Prostate gland (tissue), 2 donors: ENCODE measurements at regions not wholly inside any gene's neighbourhood (a gene's known extent, or its start where the extent isn't known, plus 50 kb on each side); places are given as distances from the start of the nearest gene placed in this dataset.

Source experiments
- POLR2A ChIP-seq: fragments of 450-650 bp; IDR thresholded peaks from one replicate; pipeline ENCODE4 v1.6.1; 2016; ENCODE audit warnings: antibody characterized with exemption, mild to moderate bottlenecking
- POLR2AphosphoS5 ChIP-seq: sonication (generic); formaldehyde crosslinking; IDR thresholded peaks from one replicate; pipeline ENCODE4 v1.6.1; 2017; ENCODE audit warnings: antibody characterized with exemption
- TF ChIP-seq, protein P1 (sequence below), 4 experiments: fragments of 200-600 bp in 2 of 4; fragments of 450-650 bp in 2 of 4; sonication (generic) in 2 of 4; IDR thresholded peaks; 1 replicate in 3 of 4; 2 replicates in 1 of 4; pipeline ENCODE4 v1.5.1; 2016 to 2019; ENCODE audit warnings: antibody characterized with exemption in 4 of 4, mild to moderate bottlenecking in 2 of 4, moderate library complexity in 2 of 4

DNA sequence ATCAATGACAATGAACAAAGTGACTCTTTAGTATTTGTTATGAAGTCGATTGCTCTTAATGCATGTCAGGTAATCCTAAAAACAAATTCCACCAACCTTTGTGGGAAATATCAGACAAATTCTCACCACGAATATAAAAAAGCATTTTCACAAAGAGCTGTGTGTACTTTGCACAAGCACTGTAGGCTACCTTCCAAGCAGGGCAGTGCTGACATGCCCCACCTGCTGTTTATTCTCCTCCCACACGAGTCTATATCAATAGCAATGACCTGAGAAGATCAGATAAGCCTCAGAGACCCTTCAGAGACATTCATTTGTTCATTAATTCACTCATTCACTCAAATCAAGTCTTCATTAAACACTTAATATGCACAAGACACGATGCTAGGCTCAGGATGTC is 469.1 kb downstream of the ZSWIM6 start:
- TF ChIP-seq, protein P1, sequence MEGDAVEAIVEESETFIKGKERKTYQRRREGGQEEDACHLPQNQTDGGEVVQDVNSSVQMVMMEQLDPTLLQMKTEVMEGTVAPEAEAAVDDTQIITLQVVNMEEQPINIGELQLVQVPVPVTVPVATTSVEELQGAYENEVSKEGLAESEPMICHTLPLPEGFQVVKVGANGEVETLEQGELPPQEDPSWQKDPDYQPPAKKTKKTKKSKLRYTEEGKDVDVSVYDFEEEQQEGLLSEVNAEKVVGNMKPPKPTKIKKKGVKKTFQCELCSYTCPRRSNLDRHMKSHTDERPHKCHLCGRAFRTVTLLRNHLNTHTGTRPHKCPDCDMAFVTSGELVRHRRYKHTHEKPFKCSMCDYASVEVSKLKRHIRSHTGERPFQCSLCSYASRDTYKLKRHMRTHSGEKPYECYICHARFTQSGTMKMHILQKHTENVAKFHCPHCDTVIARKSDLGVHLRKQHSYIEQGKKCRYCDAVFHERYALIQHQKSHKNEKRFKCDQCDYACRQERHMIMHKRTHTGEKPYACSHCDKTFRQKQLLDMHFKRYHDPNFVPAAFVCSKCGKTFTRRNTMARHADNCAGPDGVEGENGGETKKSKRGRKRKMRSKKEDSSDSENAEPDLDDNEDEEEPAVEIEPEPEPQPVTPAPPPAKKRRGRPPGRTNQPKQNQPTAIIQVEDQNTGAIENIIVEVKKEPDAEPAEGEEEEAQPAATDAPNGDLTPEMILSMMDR (IDR thresholded peaks at IDR 0.05) = no peak
- TF ChIP-seq POLR2AphosphoS5 (no peak), POLR2A (no peak)
